UCSD-AML1 (cell line): ENCODE measurements at regions not wholly inside any gene's neighbourhood (a gene's known extent, or its start where the extent isn't known, plus 50 kb on each side); places are given as distances from the start of the nearest gene placed in this dataset.
"Not testable (repeated sequence)": the region's sequence is repeated elsewhere in the genome, so short reads cannot be mapped to it uniquely, and the experiment has no call there.

Source experiments
- DNase-seq: peaks from one replicate; lab custom pipeline; 2025; ENCODE audit not compliant: unreplicated experiment; lab: John Stamatoyannopoulos, UW

GRCh38 chr4:91653067-91653466 is 650.7 kb upstream of the GRID2 start:
- DNase-seq, result no peak

- DNase-seq, result no peak
Measured at GRCh38 chr4:91681091-91681490, 622.7 kb upstream of the GRID2 start.

GRCh38 chr4:91681544-91681943 is 622.2 kb upstream of the GRID2 start:
- no peak for DNase-seq

- DNase-seq, result no peak
Measured at GRCh38 chr4:91684955-91685354, 618.8 kb upstream of the GRID2 start.

- no peak for DNase-seq
Measured at GRCh38 chr4:91688413-91688812, 615.4 kb upstream of the GRID2 start.

GRCh38 chr4:91699691-91700090 is 604.1 kb upstream of the GRID2 start:
- DNase-seq, result not testable (repeated sequence)

GRCh38 chr4:91729851-91730250 is 573.9 kb upstream of the GRID2 start:
- no peak for DNase-seq

GRCh38 chr4:91734682-91735081 is 569.1 kb upstream of the GRID2 start:
- DNase-seq, result no peak

- not testable (repeated sequence) for DNase-seq
Measured at GRCh38 chr4:91738831-91739230, 564.9 kb upstream of the GRID2 start.

GRCh38 chr4:91746551-91746950 is 557.2 kb upstream of the GRID2 start:
- no peak for DNase-seq

- no peak for DNase-seq
Measured at GRCh38 chr4:91751961-91752360, 551.8 kb upstream of the GRID2 start.

GRCh38 chr4:91754716-91755115 is 549.0 kb upstream of the GRID2 start:
- no peak for DNase-seq

- DNase-seq, result no peak
Measured at GRCh38 chr4:91758487-91758886, 545.3 kb upstream of the GRID2 start.

GRCh38 chr4:91764085-91764484 is 539.7 kb upstream of the GRID2 start:
- DNase-seq, result no peak

- no peak for DNase-seq
Measured at GRCh38 chr4:91769912-91770311, 533.9 kb upstream of the GRID2 start.

- DNase-seq, result not testable (repeated sequence)
Measured at GRCh38 chr4:91791631-91792030, 512.1 kb upstream of the GRID2 start.

GRCh38 chr4:91795947-91796346 is 507.8 kb upstream of the GRID2 start:
- no peak for DNase-seq

GRCh38 chr4:91812319-91812718 is 491.4 kb upstream of the GRID2 start:
- DNase-seq, result no peak

- no peak for DNase-seq
Measured at GRCh38 chr4:91824773-91825172, 479.0 kb upstream of the GRID2 start.

GRCh38 chr4:91826186-91826585 is 477.6 kb upstream of the GRID2 start:
- DNase-seq, result no peak

GRCh38 chr4:91827914-91828313 is 475.9 kb upstream of the GRID2 start:
- DNase-seq, result no peak

- no peak for DNase-seq
Measured at GRCh38 chr4:91829531-91829930, 474.2 kb upstream of the GRID2 start.

GRCh38 chr4:91830681-91831395 is 472.9 kb upstream of the GRID2 start:
- no peak for DNase-seq
